Activated effector memory CD4-positive, alpha-beta T cell treated with anti-CD3 and anti-CD28 coated beads, Interleukin-2, amount 50 U/mL, for 16 hours (primary cell): ENCODE measurements at regions not wholly inside any gene's neighbourhood (a gene's known extent, or its start where the extent isn't known, plus 50 kb on each side); places are given as distances from the start of the nearest gene placed in this dataset.
A peak's percentile ranks its signal among the peaks of the same experiment; 100 is the strongest.
"Not testable (repeated sequence)": the region's sequence is repeated elsewhere in the genome, so short reads cannot be mapped to it uniquely, and the experiment has no call there.

ENCODE experiments used
- DNase-seq: peaks from one replicate; pipeline ENCODE4 v3.0.0-alpha.2; 2020

GRCh38 chr4:108453366-108453765 is 167.0 kb upstream of the RPL34 start:
- DNase-seq: no peak

GRCh38 chr4:108450236-108450898 is 170.0 kb upstream of the RPL34 start:
- no peak for DNase-seq

- no peak for DNase-seq
Measured at GRCh38 chr4:108449129-108449528, 171.2 kb upstream of the RPL34 start.

- no peak for DNase-seq
Measured at GRCh38 chr4:108446556-108446955, 173.8 kb upstream of the RPL34 start.

- no peak for DNase-seq
Measured at GRCh38 chr4:108445716-108446115, 174.7 kb upstream of the RPL34 start.

- no peak for DNase-seq
Measured at GRCh38 chr4:108443585-108443984, 176.8 kb upstream of the RPL34 start.

GRCh38 chr4:108433832-108434231 is 186.5 kb upstream of the RPL34 start:
- DNase-seq: peak; percentile 68

GRCh38 chr4:108433394-108433793 is 187.0 kb upstream of the RPL34 start:
- DNase-seq: not testable (repeated sequence)

GRCh38 chr4:108432418-108432817 is 188.0 kb upstream of the RPL34 start:
- no peak for DNase-seq

GRCh38 chr4:108431986-108432385 is 188.4 kb upstream of the RPL34 start:
- no peak for DNase-seq

GRCh38 chr4:108430921-108431320 is 189.5 kb upstream of the RPL34 start:
- DNase-seq: no peak

- no peak for DNase-seq
Measured at GRCh38 chr4:108429662-108430061, 190.7 kb upstream of the RPL34 start.

GRCh38 chr4:108428923-108429322 is 191.5 kb upstream of the RPL34 start:
- DNase-seq: no peak

GRCh38 chr4:108427946-108428485 is 192.4 kb upstream of the RPL34 start:
- DNase-seq: no peak

GRCh38 chr4:108426493-108426892 is 193.9 kb upstream of the RPL34 start:
- no peak for DNase-seq

- no peak for DNase-seq
Measured at GRCh38 chr4:108425988-108426387, 194.4 kb upstream of the RPL34 start.

GRCh38 chr4:108417923-108418322 is 202.5 kb upstream of the RPL34 start:
- DNase-seq: no peak

- no peak for DNase-seq
Measured at GRCh38 chr4:108416831-108417230, 203.5 kb upstream of the RPL34 start.

GRCh38 chr4:108415389-108415788 is 205.0 kb upstream of the RPL34 start:
- DNase-seq: no peak

GRCh38 chr4:108411836-108412235 is 208.5 kb upstream of the RPL34 start:
- DNase-seq: no peak

- not testable (repeated sequence) for DNase-seq
Measured at GRCh38 chr4:108409691-108410090, 210.7 kb upstream of the RPL34 start.

- DNase-seq: no peak
Measured at GRCh38 chr4:108405586-108405985, 214.8 kb upstream of the RPL34 start.

GRCh38 chr4:108400309-108400708 is 220.1 kb upstream of the RPL34 start:
- DNase-seq: no peak

GRCh38 chr4:108399610-108400265 is 220.6 kb upstream of the RPL34 start:
- no peak for DNase-seq

- no peak for DNase-seq
Measured at GRCh38 chr4:108398836-108399235, 221.5 kb upstream of the RPL34 start.
